ENCODE measurements at regions not wholly inside any gene's neighbourhood (a gene's known extent, or its start where the extent isn't known, plus 50 kb on each side); places are given as distances from the start of the nearest gene placed in this dataset.

GRCh38 chr12:93944911-93945310 is 203.5 kb upstream of the PLXNC1 start:
- intact Hi-C loops (cut with DNase I), result loop anchor here in 1 of 10 donors (5.0 kb wide), 2 partner anchors 33 to 48 kb away; no protein-coding TSS in a partner anchor
- 76 to 90% methylated on average over 2 of the region's 2 CpGs for WGBS, 2 donors
- H3K27ac ChIP-seq, result no peak overlapping the region

GRCh38 chr12:93946542-93947150 is 201.7 kb upstream of the PLXNC1 start:
- Histone ChIP-seq H3K27me3 (no peaks in the 10 kb centered on the region), H3K27ac (no peak overlapping the region), H3K9me3 (peaks cover 0 to 13% (median 0%) of the 10 kb centered on the region in 11 donors), H3K4me1 (no peaks in the 10 kb centered on the region), H3K4me3 (no peak overlapping the region), H3K36me3 (no peaks in the 10 kb centered on the region)
- ATAC-seq, result no peak
- WGBS, 2 donors, result 60 to 65% methylated on average over 2 of the region's 2 CpGs
- DNase-seq, result no peak
- intact Hi-C loops (cut with DNase I), result loop anchor here in 1 of 10 donors (5.0 kb wide), 2 partner anchors 34 to 49 kb away; no protein-coding TSS in a partner anchor
- TF ChIP-seq, protein P1, sequence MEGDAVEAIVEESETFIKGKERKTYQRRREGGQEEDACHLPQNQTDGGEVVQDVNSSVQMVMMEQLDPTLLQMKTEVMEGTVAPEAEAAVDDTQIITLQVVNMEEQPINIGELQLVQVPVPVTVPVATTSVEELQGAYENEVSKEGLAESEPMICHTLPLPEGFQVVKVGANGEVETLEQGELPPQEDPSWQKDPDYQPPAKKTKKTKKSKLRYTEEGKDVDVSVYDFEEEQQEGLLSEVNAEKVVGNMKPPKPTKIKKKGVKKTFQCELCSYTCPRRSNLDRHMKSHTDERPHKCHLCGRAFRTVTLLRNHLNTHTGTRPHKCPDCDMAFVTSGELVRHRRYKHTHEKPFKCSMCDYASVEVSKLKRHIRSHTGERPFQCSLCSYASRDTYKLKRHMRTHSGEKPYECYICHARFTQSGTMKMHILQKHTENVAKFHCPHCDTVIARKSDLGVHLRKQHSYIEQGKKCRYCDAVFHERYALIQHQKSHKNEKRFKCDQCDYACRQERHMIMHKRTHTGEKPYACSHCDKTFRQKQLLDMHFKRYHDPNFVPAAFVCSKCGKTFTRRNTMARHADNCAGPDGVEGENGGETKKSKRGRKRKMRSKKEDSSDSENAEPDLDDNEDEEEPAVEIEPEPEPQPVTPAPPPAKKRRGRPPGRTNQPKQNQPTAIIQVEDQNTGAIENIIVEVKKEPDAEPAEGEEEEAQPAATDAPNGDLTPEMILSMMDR (IDR thresholded peaks at IDR 0.05), result no peak

More at GRCh38 chr12:93944911-93945310, 203.5 kb upstream of the PLXNC1 start:
- Histone ChIP-seq H3K9me3 (peaks cover 0 to 11% (median 0%) of the 10 kb centered on the region in 11 donors), H3K36me3 (no peaks in the 10 kb centered on the region), H3K4me1 (no peaks in the 10 kb centered on the region), H3K27me3 (no peaks in the 10 kb centered on the region), H3K4me3 (no peak overlapping the region)
- TF ChIP-seq, protein P1 (IDR thresholded peaks at IDR 0.05), result no peak
- DNase-seq (no peak), ATAC-seq (no peak)

DNA sequence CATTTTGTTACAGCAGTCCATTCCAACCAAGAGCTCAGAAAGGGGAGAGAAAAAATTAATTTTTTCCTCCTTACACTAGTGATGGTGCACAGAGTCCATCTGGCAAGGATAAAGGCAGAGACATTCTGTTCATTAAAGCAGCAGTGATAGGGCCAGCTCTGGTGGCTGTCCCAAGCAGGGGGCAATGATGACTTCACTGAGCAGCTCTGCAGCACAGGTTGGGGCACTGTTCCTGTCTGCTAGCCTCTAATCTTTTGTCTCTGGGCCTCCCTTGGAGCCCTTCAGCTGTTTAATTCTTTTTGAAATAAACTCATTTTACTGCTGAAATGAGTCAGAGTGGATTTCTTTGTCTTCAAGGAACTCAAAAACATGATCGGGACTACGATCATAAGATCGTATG is 200.9 kb upstream of the PLXNC1 start:
- DNase-seq (no peak), ATAC-seq (no peak)
- Histone ChIP-seq H3K9me3 (peaks cover 0 to 13% (median 0%) of the 10 kb centered on the region in 11 donors), H3K4me1 (no peaks in the 10 kb centered on the region), H3K36me3 (no peaks in the 10 kb centered on the region), H3K27ac (no peak overlapping the region), H3K4me3 (no peak overlapping the region), H3K27me3 (no peaks in the 10 kb centered on the region)
- 96 to 98% methylated on average over 3 of the region's 3 CpGs for WGBS, 2 donors
- TF ChIP-seq, protein P1 (IDR thresholded peaks at IDR 0.05), result no peak
- intact Hi-C loops (cut with DNase I), result loop anchor here in 1 of 10 donors (5.0 kb wide), 2 partner anchors 35 to 50 kb away; no protein-coding TSS in a partner anchor

DNA sequence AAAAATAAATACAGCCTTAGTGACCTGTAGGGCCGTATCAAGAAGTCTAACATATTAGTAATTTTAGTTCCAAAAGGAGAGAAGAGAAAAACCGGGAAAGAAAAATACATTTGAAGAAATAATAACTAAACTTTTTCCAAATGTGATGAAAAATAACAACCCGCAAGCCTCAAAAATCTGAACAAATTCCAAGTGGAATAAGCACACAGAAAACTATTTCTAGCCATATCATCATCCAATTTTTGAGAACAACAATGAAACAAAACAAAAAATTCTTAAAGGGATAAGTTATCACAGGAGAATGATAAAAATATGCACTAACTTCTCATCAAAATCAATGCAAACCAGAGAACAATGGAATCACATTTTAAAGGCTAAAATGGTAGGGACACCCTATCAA is 198.1 kb upstream of the PLXNC1 start:
- intact Hi-C loops (cut with DNase I), result loop anchor here in 1 of 10 donors (5.0 kb wide), 1 partner anchor 43 kb away; no protein-coding TSS in a partner anchor

More for the DNA sequence above, 198.1 kb upstream of the PLXNC1 start:
- Histone ChIP-seq H3K4me3 (no peak overlapping the region), H3K9me3 (peaks cover 0 to 13% (median 0%) of the 10 kb centered on the region in 11 donors), H3K4me1 (peaks cover 0 to 4% (median 0%) of the 10 kb centered on the region in 9 donors), H3K27ac (no peak overlapping the region), H3K27me3 (no peaks in the 10 kb centered on the region), H3K36me3 (no peaks in the 10 kb centered on the region)
- ATAC-seq (no peak), DNase-seq (no peak)
- 69 to 89% methylated on average over 3 of the region's 3 CpGs for WGBS, 2 donors
- TF ChIP-seq, protein P1 (IDR thresholded peaks at IDR 0.05), result no peak
